ENCODE measurements at regions not wholly inside any gene's neighbourhood (a gene's known extent, or its start where the extent isn't known, plus 50 kb on each side); places are given as distances from the start of the nearest gene placed in this dataset.
"Not testable (repeated sequence)": the region's sequence is repeated elsewhere in the genome, so short reads cannot be mapped to it uniquely, and the experiment has no call there.

DNA sequence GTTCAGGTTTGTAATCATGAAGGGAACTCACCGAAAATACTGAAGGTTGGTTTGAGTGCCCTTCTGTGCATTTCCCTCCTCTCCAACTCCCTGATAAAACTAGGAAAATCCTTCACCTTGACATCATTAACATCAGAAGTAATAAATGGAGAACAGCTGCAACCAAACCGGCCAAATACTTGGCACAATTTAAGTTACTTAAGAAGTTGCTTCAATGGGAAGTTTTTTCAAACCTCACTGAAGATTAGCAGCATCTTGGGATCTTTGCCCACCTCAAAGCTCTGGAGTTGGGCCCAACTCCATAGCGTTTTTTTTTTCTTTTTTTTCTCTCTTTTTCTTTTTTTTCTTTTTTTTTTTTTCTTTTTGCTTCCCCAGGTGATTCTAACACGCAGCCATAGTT, 784.8 kb downstream of the KCNA4 start:
- DNase-seq, result no peak

DNA sequence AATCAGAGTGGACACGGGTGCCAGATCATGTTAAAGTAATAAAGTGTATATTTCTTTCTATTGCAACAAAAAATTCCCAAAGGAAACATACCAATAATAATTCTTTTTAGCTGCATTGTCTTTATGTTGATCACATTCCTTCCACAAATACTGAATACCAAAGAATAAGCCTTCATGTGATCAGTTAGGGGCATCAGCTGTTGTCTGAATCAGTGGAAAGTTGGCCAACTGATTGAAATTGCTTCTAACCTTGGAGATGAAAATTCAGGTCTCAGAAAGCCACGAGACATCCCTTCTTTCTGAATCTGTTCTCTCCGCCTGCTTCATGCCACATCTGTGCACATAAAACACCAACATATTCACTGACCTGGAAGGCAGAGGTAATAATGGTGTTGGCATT, 785.2 kb downstream of the KCNA4 start:
- DNase-seq, result no peak

DNA sequence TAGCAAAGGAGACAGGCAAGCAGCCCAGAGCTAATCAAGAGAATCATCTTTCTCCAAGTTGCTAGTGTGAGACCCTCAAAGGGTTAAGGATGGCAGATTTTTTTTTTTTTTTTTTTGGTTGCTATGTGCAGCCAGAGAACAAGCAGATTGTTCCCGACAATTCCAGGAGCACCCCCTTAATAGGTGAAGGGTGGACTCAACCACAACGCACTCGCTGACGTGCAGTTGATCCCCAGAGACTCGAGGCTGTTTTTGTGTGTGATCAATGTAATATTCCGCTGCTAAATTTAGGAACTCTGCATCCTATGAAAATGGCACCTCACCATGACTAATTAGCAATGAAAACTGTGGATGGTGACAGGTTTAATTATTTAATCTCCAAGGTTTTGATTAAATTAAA, 789.0 kb downstream of the KCNA4 start:
- DNase-seq, result no peak

DNA sequence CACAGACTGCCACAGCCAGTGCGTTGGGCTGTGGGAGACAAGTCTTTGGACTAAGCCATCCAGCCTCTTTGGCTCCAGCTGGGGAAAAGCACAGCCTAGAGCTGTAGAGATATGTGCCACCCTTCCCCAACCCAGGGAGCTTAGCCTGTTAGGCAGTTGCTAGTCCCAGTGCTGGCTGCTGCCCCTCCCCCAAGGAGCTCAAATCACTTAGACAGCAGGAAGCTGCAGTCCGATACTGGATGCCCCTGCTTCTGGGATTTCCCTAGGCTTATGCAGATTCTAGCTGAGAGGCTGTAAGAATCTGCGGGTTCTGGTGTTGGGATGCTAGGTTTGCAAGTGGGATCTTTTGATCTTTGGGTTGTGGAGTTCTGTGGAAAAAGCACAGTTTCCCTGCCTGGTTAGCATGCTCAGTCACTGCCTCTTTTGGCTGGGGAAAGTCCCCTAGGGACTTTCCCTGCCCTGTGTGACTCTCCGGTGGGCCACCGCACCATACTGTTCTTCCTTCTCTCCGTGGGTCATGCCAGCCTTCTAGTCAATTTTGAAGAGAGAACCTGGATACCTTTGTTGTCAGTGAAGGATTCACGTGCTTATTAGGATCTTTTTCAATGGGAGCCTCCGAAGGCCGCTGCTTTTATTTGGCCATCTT, 792.0 kb downstream of the KCNA4 start:
- no peak for DNase-seq

DNA sequence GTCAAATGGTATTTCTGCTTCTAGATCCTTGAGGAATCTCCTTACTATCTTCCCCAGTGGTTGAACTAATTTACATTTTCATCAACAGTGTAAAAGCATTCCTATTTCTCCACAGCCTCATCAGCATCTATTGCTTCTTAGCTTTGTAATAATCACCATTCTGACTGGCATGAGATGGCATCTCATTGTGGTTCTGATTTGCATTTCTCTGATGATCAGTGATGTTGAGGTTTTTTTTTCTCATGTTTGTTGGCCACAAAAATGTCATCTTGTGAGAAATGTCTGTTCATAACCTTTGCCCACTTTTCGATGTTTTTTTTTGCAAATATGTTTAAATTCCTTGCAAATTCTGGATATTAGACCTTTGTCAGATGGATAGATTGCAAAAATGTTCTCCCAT, 797.3 kb downstream of the KCNA4 start:
- DNase-seq, result not testable (repeated sequence)

DNA sequence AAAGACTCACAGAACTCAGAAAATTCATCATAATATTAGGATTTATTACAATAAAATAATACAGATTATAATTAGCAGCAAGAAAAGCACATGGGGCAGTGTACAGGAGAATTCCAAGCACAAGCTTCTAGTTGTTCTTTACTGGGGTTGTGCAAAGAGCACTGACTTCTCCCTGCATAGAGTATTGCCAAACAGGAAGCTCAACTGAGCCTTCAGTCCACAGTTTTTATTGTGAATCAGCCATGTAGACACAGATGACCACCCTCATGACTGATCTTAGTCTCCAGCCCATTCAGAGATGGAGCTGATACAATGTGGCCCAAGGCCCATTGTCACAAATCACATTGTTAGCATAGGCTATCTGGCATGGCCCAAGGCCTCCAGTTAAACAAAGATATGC, 798.9 kb downstream of the KCNA4 start:
- DNase-seq, result no peak

DNA sequence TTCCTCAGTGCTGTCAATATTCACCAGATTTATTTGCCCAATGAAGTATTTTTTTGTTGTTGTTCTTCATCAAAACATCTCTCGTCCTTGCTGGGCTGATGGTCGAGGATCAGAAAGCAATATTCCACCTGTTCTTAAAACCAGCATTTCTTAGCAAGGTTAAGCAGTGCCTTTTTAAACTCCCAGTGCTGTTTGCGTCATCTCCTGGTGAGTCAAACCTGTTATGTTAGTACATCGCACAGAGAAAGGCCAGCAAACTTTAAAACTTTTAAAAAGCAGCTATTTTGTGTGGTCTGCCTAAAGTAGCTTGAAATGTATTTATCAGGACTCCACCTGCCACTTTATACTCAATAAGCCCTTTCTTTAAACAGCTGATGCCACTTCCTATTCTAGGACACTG, 802.0 kb downstream of the KCNA4 start:
- no peak for DNase-seq

DNA sequence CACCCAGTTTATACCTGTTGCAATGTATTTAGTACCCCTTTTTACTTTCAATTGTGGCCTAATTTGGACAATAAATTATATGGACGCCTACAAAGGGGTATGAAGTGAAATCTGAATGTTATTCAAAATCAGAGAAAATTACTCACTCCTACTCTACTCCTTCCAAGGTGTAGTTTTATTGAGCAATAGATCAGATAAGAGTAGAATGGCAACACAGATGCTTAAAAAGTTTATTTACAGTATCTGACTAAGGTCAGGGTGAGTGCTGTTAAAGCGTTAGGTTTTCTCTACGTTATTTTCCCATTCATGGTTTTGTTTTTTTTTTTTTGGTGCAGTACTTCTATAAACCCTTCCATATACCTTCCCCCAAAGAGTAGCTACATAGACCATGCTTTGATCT, 805.6 kb downstream of the KCNA4 start:
- no peak for DNase-seq

DNA sequence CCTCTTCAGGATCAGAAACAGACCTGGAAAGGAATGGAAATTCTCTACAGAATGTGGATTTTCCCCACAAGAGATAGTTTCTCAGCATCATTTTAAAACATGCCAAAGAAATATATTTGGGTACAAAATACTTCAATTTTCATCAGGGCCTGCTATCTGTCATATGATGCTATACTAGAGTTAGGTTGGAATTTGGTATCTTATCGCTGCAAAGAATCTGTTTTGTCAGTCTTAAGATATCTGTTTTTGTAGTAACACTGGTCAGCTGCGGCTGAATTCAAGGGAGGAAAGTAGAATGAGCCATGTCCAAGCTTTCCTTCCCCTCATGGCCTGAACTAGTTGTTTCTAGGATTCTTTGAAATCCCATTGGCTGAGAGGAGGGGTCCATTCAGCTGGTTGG, 806.4 kb downstream of the KCNA4 start:
- DNase-seq, result no peak

DNA sequence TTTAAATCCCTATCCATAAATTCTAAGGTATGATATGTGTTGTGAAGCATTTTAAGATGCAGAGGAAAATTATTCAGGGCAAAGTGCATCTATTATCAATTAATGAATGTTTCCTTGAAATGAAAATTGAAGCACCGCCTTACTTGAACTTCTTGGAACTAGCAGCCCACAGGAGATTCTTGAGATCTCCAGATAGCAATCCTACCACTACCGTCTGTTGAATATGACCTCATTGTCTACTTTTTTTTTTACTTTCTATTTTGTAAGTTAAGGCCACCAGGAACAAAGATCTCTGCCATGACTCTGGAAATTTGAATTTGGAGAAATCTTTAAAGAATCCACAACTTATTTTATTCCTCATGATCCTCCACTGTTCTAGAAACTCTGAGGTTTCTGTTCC, 808.7 kb downstream of the KCNA4 start:
- DNase-seq, result no peak

DNA sequence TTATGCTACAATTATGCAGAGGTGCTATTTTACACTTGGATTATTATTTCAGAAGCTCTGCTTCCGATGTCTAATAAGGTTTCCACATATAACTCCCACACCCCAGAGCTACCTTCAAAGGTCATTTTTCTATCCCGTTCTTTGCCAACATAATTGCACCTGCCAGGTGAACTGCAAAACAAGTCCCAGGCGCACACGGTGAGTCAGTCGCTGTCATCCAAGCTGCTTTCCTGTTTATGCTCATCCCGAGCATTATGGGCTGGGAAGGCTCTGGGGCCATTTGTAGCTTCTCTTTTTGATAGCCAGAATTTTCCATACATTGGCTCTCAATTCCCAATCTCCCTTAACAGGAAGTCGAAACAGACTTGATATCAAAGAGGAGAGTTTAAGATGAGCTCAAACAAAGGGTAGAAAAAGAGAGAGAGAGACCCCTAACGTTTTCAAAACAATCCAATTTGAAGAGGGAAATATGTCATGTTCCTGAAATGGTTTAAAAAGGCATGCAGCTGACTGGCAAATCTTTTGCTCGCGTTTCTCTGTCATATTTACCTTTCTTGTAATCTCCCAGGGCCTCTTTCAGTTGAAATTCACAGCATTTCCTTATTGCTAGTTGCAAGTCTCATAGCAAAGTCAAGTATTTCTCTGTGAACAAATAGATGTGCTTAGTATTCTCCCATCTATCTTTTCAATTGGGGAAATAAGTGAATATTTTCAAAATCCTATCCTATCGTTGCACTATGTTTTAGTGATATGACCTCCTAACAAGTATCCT, 815.9 kb downstream of the KCNA4 start:
- DNase-seq, result no peak

DNA sequence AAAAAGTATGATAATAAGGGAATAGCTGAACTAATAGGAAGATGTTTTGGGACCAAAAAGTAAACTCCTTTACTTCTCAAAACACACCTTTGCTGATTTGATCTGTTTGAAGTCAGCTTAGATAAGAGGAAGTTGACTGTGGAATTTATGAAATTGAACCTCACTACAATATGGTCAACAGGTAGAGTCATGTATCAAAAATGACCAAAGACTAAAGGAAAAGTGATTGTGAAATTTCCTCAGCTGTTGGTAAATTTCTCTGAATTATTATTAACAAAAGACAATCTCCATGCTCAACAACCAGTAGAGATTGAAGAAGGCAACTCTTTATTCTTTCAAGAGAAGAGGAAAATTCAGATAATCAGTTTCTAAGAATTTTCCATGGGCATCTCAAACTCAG, 826.5 kb downstream of the KCNA4 start:
- no peak for DNase-seq

DNA sequence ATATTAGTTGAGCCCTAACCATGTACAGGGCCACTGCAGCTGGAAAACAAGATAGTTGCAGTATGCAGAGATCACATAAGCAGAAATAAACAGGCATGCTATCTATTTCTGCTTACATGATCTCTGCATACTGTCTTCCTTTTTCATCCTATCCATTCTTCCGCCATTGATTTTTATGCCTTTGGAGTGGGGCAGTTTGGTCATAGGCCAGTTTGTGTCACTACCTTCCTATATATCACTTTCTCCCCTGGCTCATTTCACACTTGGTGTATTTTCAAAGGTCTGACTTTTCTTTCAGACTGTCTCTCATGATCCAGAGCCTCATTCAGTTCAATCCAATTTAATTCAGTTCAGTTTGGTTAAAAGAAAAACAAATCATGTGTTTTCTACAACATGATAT, 829.6 kb downstream of the KCNA4 start:
- DNase-seq, result no peak

DNA sequence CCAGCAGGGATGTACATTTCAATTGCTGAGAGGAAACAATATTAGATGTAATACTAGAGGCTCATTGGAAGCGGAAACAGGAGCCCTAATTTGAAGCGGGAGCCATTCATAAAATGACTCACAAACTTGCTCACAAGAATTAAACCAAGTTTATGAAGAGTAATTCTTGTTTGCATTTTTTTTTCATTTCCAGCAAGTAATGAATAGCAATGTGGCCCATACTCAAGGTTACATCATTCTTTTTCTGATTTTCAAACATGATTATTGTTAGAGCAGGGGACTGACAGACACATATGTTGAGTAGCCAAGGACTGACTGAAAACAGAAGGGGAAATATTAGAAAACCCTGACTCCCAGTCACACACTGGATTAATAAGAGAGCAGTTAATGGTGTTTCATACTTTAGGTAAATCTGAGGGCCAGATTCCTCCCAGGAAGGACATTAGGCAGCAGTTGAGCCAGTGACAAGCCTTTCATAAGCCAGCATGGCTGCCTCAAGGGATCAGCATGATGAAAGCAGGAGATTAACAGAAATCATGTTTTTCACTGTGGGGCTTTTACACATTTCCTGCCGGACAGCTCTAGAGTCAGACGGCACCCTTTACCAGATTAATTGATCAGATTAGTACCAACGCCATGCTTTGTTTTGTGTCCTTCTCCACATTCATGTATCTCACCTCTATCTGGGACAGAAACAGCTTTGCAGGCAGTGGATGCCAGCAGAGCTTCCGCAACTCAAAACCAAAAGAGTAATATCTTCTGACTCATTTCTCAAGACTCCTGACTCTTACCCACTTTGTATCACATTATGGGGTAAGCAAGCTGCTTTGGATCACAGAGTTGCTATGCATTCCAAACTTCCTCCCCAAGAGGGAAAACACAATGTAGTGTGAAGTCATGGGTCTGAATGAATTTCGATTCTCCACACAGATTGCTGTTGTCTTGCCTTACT, 831.6 kb downstream of the KCNA4 start:
- no peak for DNase-seq

DNA sequence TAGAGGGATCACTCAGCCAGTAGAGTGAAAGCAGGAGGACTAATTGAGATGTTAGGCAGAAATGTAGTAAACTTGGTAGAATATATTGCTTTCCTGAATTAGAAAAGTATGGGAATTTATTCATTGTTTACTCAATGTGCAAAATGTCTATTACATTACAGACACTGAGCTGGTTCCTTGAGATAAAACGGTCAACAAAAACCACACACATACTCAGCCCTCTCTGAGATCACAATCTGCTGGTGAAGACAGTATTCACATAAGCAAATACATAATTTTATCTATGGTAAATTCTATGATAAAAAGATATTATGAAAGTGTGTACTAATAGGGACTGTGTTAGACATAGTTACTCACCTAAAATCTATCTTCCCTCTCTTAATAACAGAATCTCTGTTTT, 833.5 kb downstream of the KCNA4 start:
- DNase-seq, result no peak

DNA sequence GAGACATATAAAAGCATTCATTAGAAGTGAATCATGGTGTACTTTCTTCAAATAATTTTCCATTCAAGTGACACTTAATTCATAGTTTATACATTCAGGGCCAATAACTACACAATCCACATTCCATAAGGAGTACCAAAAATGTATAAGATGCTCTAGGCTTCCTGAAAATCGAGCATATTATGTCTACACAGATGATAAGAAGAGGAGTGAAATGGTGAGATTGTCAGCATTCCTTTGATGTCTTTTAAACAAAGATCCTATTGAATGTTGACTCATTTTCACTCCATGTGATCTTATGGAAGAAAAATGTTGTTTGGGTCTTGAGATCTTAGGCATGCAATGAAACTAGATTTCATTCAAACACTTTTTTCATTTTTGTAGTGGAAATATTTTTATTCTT, 843.2 kb downstream of the KCNA4 start:
- no peak for DNase-seq

DNA sequence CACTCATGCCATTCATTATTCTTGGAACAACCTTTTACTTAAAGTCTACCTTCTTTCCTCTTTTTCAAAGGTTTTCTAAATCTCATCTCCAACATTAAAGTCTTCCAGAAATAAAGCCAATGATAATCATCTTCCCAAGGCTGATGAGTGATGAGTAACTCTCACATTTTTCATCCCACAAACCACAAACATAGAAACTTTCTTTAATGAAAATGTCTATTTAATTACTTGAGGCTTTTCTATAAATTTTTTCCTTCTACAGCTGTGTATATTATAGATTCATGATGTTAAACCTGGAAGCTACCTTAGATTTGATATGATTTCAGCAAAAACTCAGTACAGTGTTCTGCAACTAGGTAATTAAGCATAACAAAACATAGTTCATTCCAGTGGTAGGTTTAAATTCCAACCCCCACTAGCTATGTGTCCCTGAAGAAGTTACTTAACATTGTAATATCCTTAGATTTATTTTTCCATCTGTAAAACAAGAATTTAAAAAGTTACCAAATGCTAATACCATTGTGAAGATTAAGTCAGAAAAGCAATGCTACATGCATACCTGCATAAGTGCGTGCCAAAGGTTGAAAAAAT, 845.4 kb downstream of the KCNA4 start:
- no peak for DNase-seq

DNA sequence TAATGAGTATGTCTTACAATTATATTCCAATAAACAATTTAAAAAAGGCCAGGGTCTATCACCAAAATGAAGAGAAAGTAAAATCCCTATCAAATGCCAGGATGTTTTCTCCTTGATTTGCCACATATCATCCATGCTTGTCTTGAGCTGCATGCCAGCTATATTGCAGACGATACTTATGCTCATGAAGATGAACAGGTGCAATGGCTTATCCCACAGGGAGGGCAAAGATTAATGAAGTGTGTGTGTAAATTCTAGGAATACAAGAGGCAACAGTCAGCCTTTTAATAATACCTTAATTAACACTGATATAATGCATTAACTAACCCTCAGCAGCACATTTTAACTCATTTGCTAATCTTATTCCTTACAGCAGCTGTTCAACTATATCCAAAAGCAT, 850.5 kb downstream of the KCNA4 start:
- DNase-seq, result no peak

DNA sequence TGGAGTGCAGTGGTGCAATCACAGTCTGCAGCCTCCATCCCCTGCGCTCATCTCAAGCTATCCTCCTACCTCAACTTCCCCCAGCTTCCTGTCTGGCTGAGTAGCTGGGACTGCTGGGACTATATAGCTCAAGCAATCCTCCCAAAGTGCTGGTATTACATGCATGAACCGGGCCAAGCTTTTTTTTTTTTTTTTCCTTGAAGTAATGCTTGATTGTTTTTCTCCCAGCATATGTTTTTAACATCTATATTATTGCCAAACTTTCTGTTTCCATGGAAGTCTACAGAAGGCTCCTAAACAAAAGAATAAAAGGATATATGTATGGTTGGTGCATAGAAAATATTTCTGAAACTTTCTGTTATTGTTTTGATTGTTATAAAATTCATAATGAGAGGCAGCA, 853.6 kb downstream of the KCNA4 start:
- no peak for DNase-seq

DNA sequence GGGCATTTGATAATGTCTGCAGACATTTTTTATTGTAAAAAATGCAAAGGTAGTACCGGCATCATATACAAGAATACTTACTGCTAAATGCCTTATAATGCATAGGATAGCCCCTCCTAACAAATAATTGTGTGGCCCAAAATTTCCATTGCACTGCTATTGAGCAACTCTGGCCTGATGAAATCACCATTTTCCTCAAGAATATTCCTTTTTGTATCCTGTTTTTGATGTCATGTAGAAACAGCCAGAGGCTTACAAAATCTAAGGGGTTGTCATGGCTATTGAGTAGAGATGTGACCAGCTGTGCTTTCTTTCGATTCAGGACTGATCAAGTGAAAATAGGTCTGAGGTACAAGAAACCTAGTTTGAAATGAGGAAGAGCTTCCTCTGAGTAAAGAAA, 854.3 kb downstream of the KCNA4 start:
- DNase-seq, result no peak

DNA sequence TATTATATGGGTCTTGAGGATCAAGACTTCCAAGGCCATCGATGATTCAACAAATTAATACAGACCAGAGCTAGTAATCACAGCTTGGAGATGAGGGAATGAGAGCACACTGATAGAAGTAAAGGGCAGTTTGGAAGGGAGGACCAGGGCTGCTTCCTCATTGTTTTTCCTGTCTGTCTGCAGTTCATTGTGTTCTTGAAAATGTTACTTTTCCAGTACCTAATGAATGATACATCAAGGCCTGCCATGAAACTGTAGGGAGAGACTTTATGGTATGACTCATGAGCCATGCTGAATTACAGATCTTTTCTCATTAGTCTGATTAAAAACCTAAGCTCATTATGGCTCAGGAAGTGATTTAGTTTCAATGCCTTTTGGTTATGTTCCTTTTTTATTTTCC, 855.6 kb downstream of the KCNA4 start:
- DNase-seq, result no peak

DNA sequence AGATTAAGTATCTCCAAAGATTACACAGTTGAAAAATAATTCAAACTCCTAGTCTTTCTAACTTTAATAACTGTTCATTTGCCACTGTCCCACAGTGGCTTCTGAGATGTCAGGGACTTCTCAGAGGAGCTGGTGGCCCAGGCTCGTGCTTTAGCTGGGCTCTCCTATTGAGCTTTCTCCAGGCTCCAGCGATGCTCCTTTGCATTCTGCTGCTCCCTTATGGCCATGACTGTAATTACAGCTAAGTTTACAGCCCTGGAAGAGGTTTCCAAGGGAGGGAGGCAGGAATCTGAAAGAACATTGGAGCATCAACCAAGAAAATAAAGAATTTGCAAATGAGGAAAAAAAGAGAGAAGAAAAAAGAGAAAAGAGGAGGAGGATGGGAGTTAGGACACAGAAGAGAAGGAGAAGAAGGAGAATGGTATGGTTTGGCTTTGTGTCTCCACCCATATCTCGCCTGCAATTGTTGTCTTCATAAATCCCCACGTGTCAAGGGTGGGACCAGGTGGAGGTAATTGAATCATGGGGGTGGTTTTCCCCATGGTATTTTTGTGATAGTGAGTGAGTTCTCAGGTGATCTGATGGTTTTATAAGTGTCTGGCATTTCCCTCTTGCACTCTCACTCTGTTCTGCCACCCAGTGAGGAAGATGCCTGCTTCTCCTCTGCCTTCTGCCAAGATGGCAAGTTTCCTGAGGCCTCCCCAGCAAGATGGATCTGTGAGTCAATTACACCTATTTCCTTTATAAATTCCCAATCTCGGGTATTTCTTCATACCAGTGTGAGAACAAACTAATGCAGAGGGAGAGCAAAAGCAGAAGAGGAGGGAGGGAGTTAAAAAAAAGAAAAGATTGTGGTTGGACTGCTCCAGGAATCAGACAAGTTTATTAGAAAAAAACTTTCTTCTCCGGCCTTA, 857.0 kb downstream of the KCNA4 start:
- no peak for DNase-seq

Data from GF-D8 (cell line).